LNCaP clone FGC (cell line): ENCODE measurements at regions not wholly inside any gene's neighbourhood (a gene's known extent, or its start where the extent isn't known, plus 50 kb on each side); places are given as distances from the start of the nearest gene placed in this dataset.

Experiments used
- DNase-seq: peaks from one replicate; pipeline ENCODE4 v3.0.0-alpha.2; 2011; ENCODE audit warnings: low read depth
- H3K4me3 ChIP-seq: 2 replicates; pipeline ENCODE4 v1.5.1; 2011; ENCODE audit warnings: mild to moderate bottlenecking, low read depth, low read length, control low read depth
- CTCF ChIP-seq: IDR thresholded peaks from 2 replicates; pipeline ENCODE4 v1.5.1; 2012; ENCODE audit warnings: mild to moderate bottlenecking; ENCODE audit not compliant: control insufficient read depth, insufficient read depth; ENCODE audit errors: extremely low read depth

- TF ChIP-seq CTCF: no peak
- DNase-seq: no peak
- H3K4me3 ChIP-seq: no peak overlapping the region
Observed at GRCh38 chr15:66950114-66950513, 115.3 kb upstream of the SMAD3 start.

GRCh38 chr15:66951531-66952320, 113.7 kb upstream of the SMAD3 start:
- H3K4me3 ChIP-seq: no peak overlapping the region
- no peak for DNase-seq
- TF ChIP-seq CTCF: no peak

GRCh38 chr15:66952756-66953522, 112.5 kb upstream of the SMAD3 start:
- DNase-seq: no peak
- no peak overlapping the region for H3K4me3 ChIP-seq
- TF ChIP-seq CTCF: no peak

- TF ChIP-seq CTCF: no peak
- no peak for DNase-seq
- no peak overlapping the region for H3K4me3 ChIP-seq
Observed at GRCh38 chr15:66953523-66954229, 111.7 kb upstream of the SMAD3 start.

- no peak for DNase-seq
- no peak for TF ChIP-seq CTCF
- no peak overlapping the region for H3K4me3 ChIP-seq
Observed at GRCh38 chr15:66954601-66955000, 110.8 kb upstream of the SMAD3 start.

GRCh38 chr15:66955001-66955516, 110.3 kb upstream of the SMAD3 start:
- TF ChIP-seq CTCF: no peak
- H3K4me3 ChIP-seq: no peak overlapping the region
- no peak for DNase-seq
